ENCODE measurements at regions not wholly inside any gene's neighbourhood (a gene's known extent, or its start where the extent isn't known, plus 50 kb on each side); places are given as distances from the start of the nearest gene placed in this dataset.

- Histone ChIP-seq H3K4me3 (ENCODE audit: low read depth, low read length, poor library complexity, severe bottlenecking) (no peak overlapping the region), H3K9me2 (ENCODE audit: low read depth, low read length) (no peaks in the 10 kb centered on the region), H2AFZ (ENCODE audit: low read length) (no peak overlapping the region), H3K4me2 (ENCODE audit: low read length) (no peak overlapping the region), H3K79me2 (ENCODE audit: insufficient read depth, low read length) (no peaks in the 10 kb centered on the region), H3K27ac (ENCODE audit: low read depth, low read length, poor library complexity, severe bottlenecking) (no peak overlapping the region), H3K36me3 (ENCODE audit: insufficient read depth, low read length) (no peaks in the 10 kb centered on the region), H3F3A (ENCODE audit: insufficient read depth, low read length) (no peaks in the 10 kb centered on the region), H3K27me3 (ENCODE audit: insufficient read depth, low read length) (no peaks in the 10 kb centered on the region), H3K9me3 (ENCODE audit: low read length) (no peaks in the 10 kb centered on the region), H4K20me1 (ENCODE audit: insufficient read depth, low read length) (no peaks in the 10 kb centered on the region), H3K9ac (ENCODE audit: low read length) (no peak overlapping the region), H3K4me1 (ENCODE audit: insufficient read depth, low read length, severe bottlenecking) (no peaks in the 10 kb centered on the region)
- no peak for TF ChIP-seq CTCF (IDR thresholded peaks at IDR 0.05; ENCODE audit: low read length)
- no peak for TF ChIP-seq EZH2 (IDR thresholded peaks at IDR 0.05; ENCODE audit: borderline replicate concordance, low read length)
These were observed 963.3 kb downstream of the NLGN4X start for GRCh38 chrX:5265324-5265850.

- Histone ChIP-seq H3K4me1 (ENCODE audit: insufficient read depth, low read length, severe bottlenecking) (no peaks in the 10 kb centered on the region), H3K9ac (ENCODE audit: low read length) (no peak overlapping the region), H3K9me3 (ENCODE audit: low read length) (no peaks in the 10 kb centered on the region), H3F3A (ENCODE audit: insufficient read depth, low read length) (no peaks in the 10 kb centered on the region), H3K79me2 (ENCODE audit: insufficient read depth, low read length) (no peaks in the 10 kb centered on the region), H2AFZ (ENCODE audit: low read length) (no peak overlapping the region), H3K36me3 (ENCODE audit: insufficient read depth, low read length) (no peaks in the 10 kb centered on the region), H3K27me3 (ENCODE audit: insufficient read depth, low read length) (no peaks in the 10 kb centered on the region), H3K9me2 (ENCODE audit: low read depth, low read length) (no peaks in the 10 kb centered on the region), H3K4me2 (ENCODE audit: low read length) (no peak overlapping the region), H4K20me1 (ENCODE audit: insufficient read depth, low read length) (no peaks in the 10 kb centered on the region), H3K27ac (ENCODE audit: low read depth, low read length, poor library complexity, severe bottlenecking) (no peak overlapping the region), H3K4me3 (ENCODE audit: low read depth, low read length, poor library complexity, severe bottlenecking) (no peak overlapping the region)
- TF ChIP-seq CTCF (IDR thresholded peaks at IDR 0.05; ENCODE audit: low read length) (no peak), EZH2 (IDR thresholded peaks at IDR 0.05; ENCODE audit: borderline replicate concordance, low read length) (no peak)
These were observed 978.6 kb downstream of the NLGN4X start for GRCh38 chrX:5250106-5250505.

GRCh38 chrX:5242091-5242790 is 986.4 kb downstream of the NLGN4X start:
- H3K27ac ChIP-seq (ENCODE audit: low read depth, low read length, poor library complexity, severe bottlenecking) = no peak overlapping the region

More at GRCh38 chrX:5242091-5242790, 986.4 kb downstream of the NLGN4X start:
- no peaks in the 10 kb centered on the region for H3K27me3 ChIP-seq (ENCODE audit: insufficient read depth, low read length)
- H3K4me1 ChIP-seq (ENCODE audit: insufficient read depth, low read length, severe bottlenecking) = no peaks in the 10 kb centered on the region
- no peak for TF ChIP-seq CTCF (IDR thresholded peaks at IDR 0.05; ENCODE audit: low read length)
- no peak for TF ChIP-seq EZH2 (IDR thresholded peaks at IDR 0.05; ENCODE audit: borderline replicate concordance, low read length)
- H3K9me2 ChIP-seq (ENCODE audit: low read depth, low read length) = no peaks in the 10 kb centered on the region
- H3K9me3 ChIP-seq (ENCODE audit: low read length) = no peaks in the 10 kb centered on the region
- no peaks in the 10 kb centered on the region for H3K36me3 ChIP-seq (ENCODE audit: insufficient read depth, low read length)
- H4K20me1 ChIP-seq (ENCODE audit: insufficient read depth, low read length) = no peaks in the 10 kb centered on the region
- no peak overlapping the region for H3K9ac ChIP-seq (ENCODE audit: low read length)
- H3K4me3 ChIP-seq (ENCODE audit: low read depth, low read length, poor library complexity, severe bottlenecking) = no peak overlapping the region
- no peaks in the 10 kb centered on the region for H3K79me2 ChIP-seq (ENCODE audit: insufficient read depth, low read length)
- H2AFZ ChIP-seq (ENCODE audit: low read length) = no peak overlapping the region
- no peaks in the 10 kb centered on the region for H3F3A ChIP-seq (ENCODE audit: insufficient read depth, low read length)
- H3K4me2 ChIP-seq (ENCODE audit: low read length) = no peak overlapping the region

Measured in OCI-LY1 (cell line).